Neuronal stem cell (in vitro differentiated cells): ENCODE measurements at regions not wholly inside any gene's neighbourhood (a gene's known extent, or its start where the extent isn't known, plus 50 kb on each side); places are given as distances from the start of the nearest gene placed in this dataset.

Source experiments
- DNase-seq: peaks from one replicate; pipeline ENCODE4 v3.0.0-alpha.2; 2013; ENCODE audit warnings: low spot score
- H2AFZ ChIP-seq: one replicate; pipeline ENCODE4 v1.6.1; 2013; ENCODE audit warnings: mild to moderate bottlenecking, low read length, inconsistent platforms
- H2AK5ac ChIP-seq: 2 replicates; pipeline ENCODE4 v1.6.1; 2013; ENCODE audit warnings: low read depth, mild to moderate bottlenecking, inconsistent platforms, low read length, moderate library complexity, mixed read lengths
- H2BK120ac ChIP-seq: 2 replicates; pipeline ENCODE4 v1.6.1; 2013; ENCODE audit warnings: low read depth, mild to moderate bottlenecking, inconsistent platforms, low read length, moderate library complexity, mixed read lengths
- H2BK12ac ChIP-seq: one replicate; pipeline ENCODE4 v1.6.1; 2013; ENCODE audit warnings: low read length, inconsistent platforms
- H2BK15ac ChIP-seq: 2 replicates; pipeline ENCODE4 v1.6.1; 2013; ENCODE audit warnings: mild to moderate bottlenecking, low read length, inconsistent platforms, mixed read lengths
- H2BK5ac ChIP-seq: one replicate; pipeline ENCODE4 v1.6.1; 2013; ENCODE audit warnings: inconsistent platforms, mild to moderate bottlenecking, low read length, moderate library complexity
- H3K14ac ChIP-seq: one replicate; pipeline ENCODE4 v1.6.1; 2013; ENCODE audit warnings: low read length, inconsistent platforms
- H3K18ac ChIP-seq: 2 replicates; pipeline ENCODE4 v1.6.1; 2013; ENCODE audit warnings: low read length, inconsistent platforms
- H3K23ac ChIP-seq: 2 replicates; pipeline ENCODE4 v1.6.1; 2013; ENCODE audit warnings: low read depth, mild to moderate bottlenecking, mixed read lengths, low read length, inconsistent platforms; ENCODE audit not compliant: poor library complexity
- H3K27ac ChIP-seq: replicated peaks from 3 replicates; pipeline ENCODE4 v1.5.1; 2013; ENCODE audit warnings: low read length, inconsistent platforms
- H3K27me3 ChIP-seq, 3 experiments: 2 replicates each; pipeline ENCODE4 v1.6.1; 2013; ENCODE audit warnings: low read length in 3 of 3, mild to moderate bottlenecking in 2 of 3, inconsistent platforms in 1 of 3, low read depth in 1 of 3, mixed read lengths in 1 of 3, moderate library complexity in 1 of 3; ENCODE audit not compliant: control insufficient read depth in 3 of 3, insufficient read depth in 3 of 3
- H3K36me3 ChIP-seq, 2 donors: replicated peaks in 1 of 2; 2 replicates each; pipeline ENCODE4 v1.6.1; 2013; ENCODE audit warnings: low read length in 2 of 2; ENCODE audit not compliant: control insufficient read depth in 2 of 2, insufficient read depth in 2 of 2
- H3K4ac ChIP-seq: 2 replicates; pipeline ENCODE4 v1.6.1; 2013; ENCODE audit warnings: inconsistent platforms, mild to moderate bottlenecking, low read length, moderate library complexity
- H3K4me1 ChIP-seq, 2 donors: 1 replicate in 1 of 2; 2 replicates in 1 of 2; pipeline ENCODE4 v1.6.1; 2013; ENCODE audit warnings: low read length in 2 of 2, low read depth in 1 of 2; ENCODE audit not compliant: control insufficient read depth in 2 of 2, insufficient read depth in 1 of 2
- H3K4me2 ChIP-seq: one replicate; pipeline ENCODE4 v1.6.1; 2013; ENCODE audit warnings: mild to moderate bottlenecking, low read length, inconsistent platforms; ENCODE audit not compliant: insufficient read depth, poor library complexity, severe bottlenecking
- H3K4me3 ChIP-seq, 2 donors: 2 replicates each; pipeline ENCODE4 v1.5.1; 2013; ENCODE audit warnings: low read length in 2 of 2, mild to moderate bottlenecking in 2 of 2, inconsistent platforms in 1 of 2, moderate library complexity in 1 of 2
- H3K79me1 ChIP-seq: one replicate; pipeline ENCODE4 v1.6.1; 2013; ENCODE audit warnings: low read depth, mild to moderate bottlenecking, inconsistent platforms, low read length, moderate library complexity
- H3K9ac ChIP-seq: one replicate; pipeline ENCODE4 v1.6.1; 2013; ENCODE audit warnings: mild to moderate bottlenecking, low read depth, low read length, inconsistent platforms; ENCODE audit not compliant: poor library complexity
- H3K9me3 ChIP-seq, 2 donors: replicated peaks in 1 of 2; 2 replicates each; pipeline versions ENCODE3 to v1.6.1; 2013; ENCODE audit warnings: low read length in 2 of 2, mild to moderate bottlenecking in 2 of 2, inconsistent platforms in 1 of 2, low read depth in 1 of 2, mixed read lengths in 1 of 2, moderate library complexity in 1 of 2; ENCODE audit not compliant: control insufficient read depth in 2 of 2, insufficient read depth in 1 of 2
- H4K8ac ChIP-seq: one replicate; pipeline ENCODE4 v1.6.1; 2013; ENCODE audit warnings: low read depth, mild to moderate bottlenecking, inconsistent platforms, low read length, moderate library complexity
- H4K91ac ChIP-seq: one replicate; pipeline ENCODE4 v1.6.1; 2013; ENCODE audit warnings: low read length, low read depth, mild to moderate bottlenecking, inconsistent platforms; ENCODE audit not compliant: poor library complexity
- WGBS, 2 donors: extraction: QIAGEN DNeasy Blood & Tissue Kit; methylation state at CpG; one replicate each; pipeline ENCODE4 v1.1.7; 2013; ENCODE audit warnings: missing lambda C conversion rate in 2 of 2, mixed read lengths in 1 of 2; ENCODE audit not compliant: insufficient read length in 2 of 2, insufficient replicate concordance in 1 of 2; ENCODE audit errors: extremely low coverage in 2 of 2; 5-methylcytosine and 5-hydroxymethylcytosine counted together

DNA sequence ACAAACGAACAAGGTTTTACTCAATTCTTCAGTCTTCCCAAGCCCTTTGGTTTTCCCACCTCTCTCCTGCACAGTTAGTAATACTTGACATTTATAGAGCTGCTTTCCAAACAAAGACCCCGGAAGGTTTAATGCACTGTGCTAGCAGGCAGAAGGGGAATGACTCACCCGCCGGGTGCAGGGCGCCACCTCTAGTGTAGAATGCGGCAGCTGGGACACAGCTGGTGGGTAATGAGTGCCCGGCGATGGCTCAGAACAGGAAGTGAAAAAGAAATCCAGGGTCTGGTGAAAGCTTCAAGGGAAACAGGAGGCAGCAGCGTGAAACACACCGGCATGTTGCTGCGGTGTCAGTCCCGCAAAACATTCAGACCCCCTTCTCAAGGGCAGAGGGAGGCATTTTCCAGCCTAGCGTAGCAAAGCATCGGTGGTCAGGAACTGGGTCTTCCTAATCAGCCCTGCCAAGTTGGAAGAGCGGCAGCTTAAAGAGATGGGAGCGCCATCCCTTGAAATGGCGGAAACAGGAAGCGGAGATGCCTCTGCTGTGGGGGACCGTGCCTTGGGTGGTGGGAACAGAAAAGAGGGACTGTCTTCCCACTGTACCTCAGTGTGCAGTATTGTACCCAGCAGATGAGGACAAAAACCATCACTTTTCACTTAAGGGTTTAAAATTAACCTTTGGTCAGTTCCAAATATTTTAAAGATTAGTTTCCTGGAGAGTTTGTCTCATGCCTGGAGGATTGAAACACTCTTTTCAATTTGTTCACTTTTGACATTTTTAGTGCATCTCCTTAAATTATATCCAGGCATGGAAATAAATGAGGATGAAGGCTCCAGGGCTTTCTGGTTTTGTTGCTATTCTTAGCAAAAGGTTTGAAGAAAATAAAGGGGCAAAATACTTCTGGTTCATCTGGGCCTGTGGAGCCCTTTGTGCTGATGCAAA lies 160.7 kb upstream of the MCTP2 start:
- Histone ChIP-seq H3K4me1 (peaks cover 0 to 2% of the 10 kb centered on the region in 2 donors), H2BK15ac (no peak overlapping the region), H3K14ac (no peak overlapping the region), H3K4me2 (no peak overlapping the region), H4K8ac (no peak overlapping the region), H3K27me3 (no peaks in the 10 kb centered on the region), H2AK5ac (no peak overlapping the region), H2BK120ac (no peak overlapping the region), H3K9me3 (peaks cover 0 to 9% of the 10 kb centered on the region in 2 donors), H3K23ac (no peak overlapping the region), H2BK5ac (no peak overlapping the region), H3K18ac (no peak overlapping the region), H2AFZ (peak overlapping the region; percentile 64), H2BK12ac (peak overlapping the region; percentile 43), H3K79me1 (no peaks in the 10 kb centered on the region), H3K36me3 (no peaks in the 10 kb centered on the region), H3K4me3 (no peak overlapping the region), H3K27ac (no peak overlapping the region), H3K9ac (no peak overlapping the region), H3K4ac (no peak overlapping the region), H4K91ac (peak overlapping the region; percentile 40)
- no peak for DNase-seq
- WGBS, 2 donors: no CpG with 5 or more reads among the region's 19 CpGs

DNA sequence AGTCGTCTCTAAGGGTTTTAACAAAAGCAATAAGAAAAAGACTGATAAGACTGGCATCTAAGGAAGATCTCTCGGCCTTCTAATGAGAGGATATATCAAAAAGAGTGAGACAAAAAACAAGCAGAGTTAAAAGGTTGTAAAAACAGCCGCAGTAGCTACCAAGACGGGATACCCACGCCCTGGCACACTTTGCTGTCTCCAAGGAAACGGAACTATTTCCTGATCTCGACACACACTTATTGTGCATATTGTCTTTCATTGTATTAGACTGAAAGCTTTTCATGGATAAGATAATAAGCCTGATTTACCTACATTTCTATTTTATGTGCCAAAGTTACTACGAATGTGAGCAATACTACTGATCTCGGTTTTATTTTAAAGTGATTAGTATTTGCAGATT lies 161.5 kb upstream of the MCTP2 start:
- Histone ChIP-seq H3K14ac (no peak overlapping the region), H3K9me3 (peaks cover 0 to 9% of the 10 kb centered on the region in 2 donors), H2BK120ac (no peak overlapping the region), H2AK5ac (no peak overlapping the region), H3K27me3 (no peaks in the 10 kb centered on the region), H3K4me3 (no peak overlapping the region), H4K91ac (no peak overlapping the region), H3K36me3 (no peaks in the 10 kb centered on the region), H3K18ac (no peak overlapping the region), H3K9ac (no peak overlapping the region), H3K79me1 (no peaks in the 10 kb centered on the region), H2BK5ac (no peak overlapping the region), H3K4me1 (peaks cover 0 to 2% of the 10 kb centered on the region in 2 donors), H2BK12ac (no peak overlapping the region), H2BK15ac (no peak overlapping the region), H3K4me2 (no peak overlapping the region), H3K27ac (no peak overlapping the region), H3K23ac (no peak overlapping the region), H4K8ac (no peak overlapping the region), H2AFZ (peak overlapping the region; percentile 64), H3K4ac (no peak overlapping the region)
- WGBS, 2 donors: no CpG with 5 or more reads among the region's 9 CpGs
- DNase-seq: no peak

DNA sequence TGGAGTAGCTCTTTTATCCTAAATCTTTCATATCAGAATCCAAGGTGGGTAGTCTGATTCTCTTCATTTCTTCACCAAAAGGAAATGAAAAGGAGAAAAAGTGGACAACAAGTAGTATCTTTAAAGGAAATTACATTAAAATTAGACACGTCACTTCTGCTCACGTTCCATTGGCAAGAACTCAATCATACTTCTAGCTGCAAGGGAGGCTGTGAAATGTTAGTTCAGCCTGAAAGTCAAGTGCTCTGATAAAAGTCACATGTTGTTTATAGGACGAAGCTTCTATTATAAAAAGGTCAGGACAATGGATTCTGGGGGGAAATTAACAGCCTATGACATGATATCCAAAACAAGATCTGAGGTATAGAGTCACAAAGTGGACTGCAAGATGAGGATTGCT lies 164.6 kb upstream of the MCTP2 start:
- Histone ChIP-seq H3K4ac (no peak overlapping the region), H3K9me3 (peaks cover 0 to 9% of the 10 kb centered on the region in 2 donors), H3K4me1 (peaks cover 0 to 2% of the 10 kb centered on the region in 2 donors), H4K91ac (no peak overlapping the region), H4K8ac (no peak overlapping the region), H3K36me3 (no peaks in the 10 kb centered on the region), H3K14ac (no peak overlapping the region), H2BK120ac (no peak overlapping the region), H3K9ac (no peak overlapping the region), H2BK5ac (no peak overlapping the region), H3K18ac (no peak overlapping the region), H3K27ac (no peak overlapping the region), H3K79me1 (no peaks in the 10 kb centered on the region), H2AK5ac (no peak overlapping the region), H2AFZ (no peak overlapping the region), H2BK15ac (no peak overlapping the region), H2BK12ac (no peak overlapping the region), H3K23ac (no peak overlapping the region), H3K27me3 (no peaks in the 10 kb centered on the region), H3K4me2 (no peak overlapping the region), H3K4me3 (no peak overlapping the region)
- no peak for DNase-seq
- no CpG with 5 or more reads among the region's 3 CpGs for WGBS, 2 donors

DNA sequence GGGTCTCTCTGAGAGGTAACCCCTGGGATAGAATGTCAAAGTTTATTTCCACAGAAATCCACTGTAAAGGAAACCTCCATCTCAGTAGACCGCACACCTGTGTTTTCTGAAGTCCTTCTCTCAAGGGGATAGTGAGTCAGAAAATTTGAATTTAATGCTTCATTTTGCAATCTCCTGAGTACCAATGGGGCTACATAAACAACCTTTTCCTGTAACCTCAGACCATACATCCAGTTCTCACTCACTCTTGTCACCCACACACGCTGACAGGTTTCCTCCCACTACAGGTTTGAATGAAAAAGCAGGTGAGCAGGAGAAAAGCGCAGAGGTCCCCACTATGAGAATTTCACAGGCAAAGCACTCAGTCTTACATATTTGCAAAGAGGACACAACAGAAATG lies 165.3 kb upstream of the MCTP2 start:
- Histone ChIP-seq H3K14ac (no peak overlapping the region), H2BK12ac (no peak overlapping the region), H3K9me3 (peaks cover 0 to 9% of the 10 kb centered on the region in 2 donors), H2BK120ac (no peak overlapping the region), H2BK15ac (no peak overlapping the region), H4K8ac (no peak overlapping the region), H3K27ac (no peak overlapping the region), H3K4me2 (no peak overlapping the region), H3K4me3 (no peak overlapping the region), H2AK5ac (no peak overlapping the region), H3K4me1 (peaks cover 0 to 2% of the 10 kb centered on the region in 2 donors), H4K91ac (no peak overlapping the region), H3K79me1 (no peaks in the 10 kb centered on the region), H3K9ac (no peak overlapping the region), H2AFZ (no peak overlapping the region), H3K36me3 (no peaks in the 10 kb centered on the region), H3K18ac (no peak overlapping the region), H3K23ac (no peak overlapping the region), H2BK5ac (no peak overlapping the region), H3K4ac (no peak overlapping the region), H3K27me3 (no peaks in the 10 kb centered on the region)
- WGBS, 2 donors: no CpG with 5 or more reads among the region's 3 CpGs
- no peak for DNase-seq
